Psoas muscle (tissue), 7 donors: ENCODE measurements at regions not wholly inside any gene's neighbourhood (a gene's known extent, or its start where the extent isn't known, plus 50 kb on each side); places are given as distances from the start of the nearest gene placed in this dataset.

Source experiments
- ATAC-seq, 4 donors: fragments of 200-7000 bp; cut with Tn5 transposase; one replicate each; pipeline ENCODE4 v1.9.1; 2020; ENCODE audit warnings: moderate library complexity in 3 of 4, mild to moderate bottlenecking in 2 of 4
- DNase-seq, 2 donors: peaks; one replicate each; pipeline ENCODE4 v3.0.0-alpha.2; 2020
- H3K27ac ChIP-seq: fragments of 200-600 bp; one replicate; pipeline ENCODE4 v1.8.0; 2022
- H3K27me3 ChIP-seq, 3 donors: fragments of 200-600 bp in 1 of 3; one replicate each; pipeline versions ENCODE4 v1.6.1 to v1.8.0; 2013 to 2022; ENCODE audit warnings: low read length in 2 of 3, mild to moderate bottlenecking in 2 of 3, moderate library complexity in 1 of 3; ENCODE audit not compliant: insufficient read depth in 3 of 3
- H3K36me3 ChIP-seq, 2 donors: fragments of 200-600 bp in 1 of 2; one replicate each; pipeline versions ENCODE4 v1.6.1 to v1.8.0; 2013 to 2022; ENCODE audit warnings: low read depth in 1 of 2, mild to moderate bottlenecking in 1 of 2, moderate library complexity in 1 of 2; ENCODE audit not compliant: insufficient read depth in 1 of 2
- H3K4me1 ChIP-seq: fragments of 200-600 bp; one replicate; pipeline ENCODE4 v1.8.0; 2022
- H3K4me3 ChIP-seq: fragments of 200-600 bp; one replicate; pipeline ENCODE4 v1.8.0; 2022; ENCODE audit warnings: mild to moderate bottlenecking
- H3K9me3 ChIP-seq: fragments of 200-600 bp; one replicate; pipeline ENCODE4 v1.8.0; 2022
- CTCF ChIP-seq: fragments of 200-600 bp; IDR thresholded peaks from one replicate; pipeline ENCODE4 v1.8.0; 2022; ENCODE audit warnings: antibody characterized with exemption
- WGBS, 3 donors: extraction: QIAGEN DNeasy Blood & Tissue Kit; methylation state at CpG; one replicate each; pipeline versions ENCODE4 v1.1.6 to v1.1.7; 2013; 5-methylcytosine and 5-hydroxymethylcytosine counted together
- intact Hi-C, 2 donors: fragments of 100-400 bp; cut with DNase I; formaldehyde crosslinking; loops; one replicate each; pipeline versions ENCODE4 v1.11.0 to v1.14.2; 2022
- donor health status: healthy with polysubstance abuse.
- donor health status: DM: no; HTN: no; CAD: no; lungs with moderate emphysema.
- donor health status: Bipolar disorder and iron deficiency.
- donor health status: healthy.
- donor health status: DM: yes; HTN: yes; CAD: no.
- donor health status: DM: no; HTN: no; CAD: no.
- donor health status: DM: yes; HTN: yes; CAD: no.

DNA sequence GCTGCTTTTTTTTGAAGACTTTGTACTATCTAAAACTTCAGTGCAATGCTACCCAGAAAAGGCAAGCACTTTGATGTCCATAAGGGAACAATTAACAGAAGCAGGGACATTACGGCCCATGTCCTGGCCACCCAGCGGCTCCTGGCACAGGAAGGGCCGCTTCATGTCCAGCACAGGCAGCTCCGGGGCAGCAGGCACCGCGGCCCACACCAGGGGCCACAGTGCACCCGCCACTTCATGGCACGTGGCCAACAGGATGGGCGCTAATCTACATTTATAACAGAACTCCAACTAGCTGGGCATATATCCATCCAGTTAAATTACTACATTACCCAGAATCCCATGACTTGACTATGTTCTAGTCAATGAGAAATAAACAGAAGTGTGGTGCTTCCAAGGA is 198.2 kb upstream of the ID4 start:
- DNase-seq, result no peak
- no peaks in the 10 kb centered on the region for H3K27me3 ChIP-seq
- no peaks in the 10 kb centered on the region for H3K36me3 ChIP-seq
- intact Hi-C loops, result no loop called here
- no peak overlapping the region for H3K27ac ChIP-seq
- peaks cover 2% of the 10 kb centered on the region for H3K9me3 ChIP-seq
- TF ChIP-seq CTCF, result no peak
- no peak overlapping the region for H3K4me3 ChIP-seq
- no peak for ATAC-seq
- 90 to 95% (median 91%) methylated on average over 9 of the region's 9 CpGs for WGBS, 3 donors
- H3K4me1 ChIP-seq, result no peaks in the 10 kb centered on the region

- Histone ChIP-seq H3K27ac (no peak overlapping the region), H3K36me3 (no peaks in the 10 kb centered on the region), H3K4me3 (no peak overlapping the region), H3K4me1 (no peaks in the 10 kb centered on the region), H3K27me3 (no peaks in the 10 kb centered on the region), H3K9me3 (no peaks in the 10 kb centered on the region)
- intact Hi-C loops, result no loop called here
- DNase-seq (no peak), ATAC-seq (no peak)
- TF ChIP-seq CTCF, result no peak
- WGBS, 3 donors, result 65 to 98% (median 88%) methylated on average over 2 of the region's 2 CpGs
Observed at GRCh38 chr6:19643287-19643686, 193.9 kb upstream of the ID4 start.

DNA sequence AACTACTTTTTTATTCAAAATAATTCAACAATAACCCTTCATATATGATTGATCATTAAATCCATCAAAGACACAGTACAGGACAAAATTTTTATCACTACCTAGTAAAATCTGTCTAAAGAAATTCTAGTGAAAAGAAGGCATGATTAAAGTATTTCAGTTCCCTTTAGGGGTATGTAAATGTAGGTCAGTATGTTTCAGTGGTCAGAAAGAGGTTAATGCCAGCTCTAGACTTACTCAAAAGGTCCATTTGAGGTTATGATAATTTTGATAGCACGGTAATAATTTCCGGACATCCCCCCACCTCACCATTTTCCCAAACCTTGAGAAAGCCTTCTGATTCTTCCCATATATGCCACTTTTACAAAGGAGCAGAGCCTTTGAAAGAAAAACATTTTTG is 193.5 kb upstream of the ID4 start:
- Histone ChIP-seq H3K4me1 (no peaks in the 10 kb centered on the region), H3K36me3 (no peaks in the 10 kb centered on the region), H3K4me3 (no peak overlapping the region), H3K9me3 (no peaks in the 10 kb centered on the region), H3K27ac (no peak overlapping the region), H3K27me3 (no peaks in the 10 kb centered on the region)
- 84 to 85% (median 85%) methylated on average over 2 of the region's 2 CpGs for WGBS, 3 donors
- DNase-seq (no peak), ATAC-seq (no peak)
- TF ChIP-seq CTCF, result no peak
- intact Hi-C loops, result no loop called here

DNA sequence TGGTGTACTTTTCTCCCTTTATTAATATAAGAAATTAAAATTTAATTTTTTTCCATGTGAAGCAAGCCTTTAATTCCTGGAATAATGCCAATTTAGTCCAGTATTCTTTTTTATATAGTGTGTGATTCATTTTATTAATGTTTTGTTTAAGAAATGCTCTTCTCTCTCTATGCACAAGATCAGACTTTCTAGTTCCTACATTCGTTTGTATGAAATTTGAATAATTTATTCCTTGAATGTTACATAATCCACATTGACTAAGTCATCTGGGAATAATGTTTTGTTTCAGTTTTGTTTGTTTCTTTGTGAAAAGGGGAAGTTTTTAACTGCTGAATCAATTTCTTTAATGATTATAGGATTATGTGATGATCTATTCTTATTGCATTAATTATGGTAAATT is 181.4 kb upstream of the ID4 start:
- H3K4me3 ChIP-seq, result no peak overlapping the region

More for the DNA sequence above, 181.4 kb upstream of the ID4 start:
- DNase-seq, result no peak
- H3K9me3 ChIP-seq, result no peaks in the 10 kb centered on the region
- 49 to 56% (median 53%) methylated on average over 1 of the region's 1 CpG for WGBS, 3 donors
- H3K36me3 ChIP-seq, result no peaks in the 10 kb centered on the region
- H3K27ac ChIP-seq, result no peak overlapping the region
- H3K27me3 ChIP-seq, result no peaks in the 10 kb centered on the region
- TF ChIP-seq CTCF, result no peak
- H3K4me1 ChIP-seq, result no peaks in the 10 kb centered on the region
- intact Hi-C loops, result no loop called here
- ATAC-seq, result no peak
